ENCODE measurements at regions not wholly inside any gene's neighbourhood (a gene's known extent, or its start where the extent isn't known, plus 50 kb on each side); places are given as distances from the start of the nearest gene placed in this dataset.

GRCh38 chr2:120867290-120868241, 131.9 kb downstream of the GLI2 start:
- no peak for DNase-seq

- no peak for DNase-seq
Observed at GRCh38 chr2:120868366-120868765, 132.7 kb downstream of the GLI2 start.

DNA sequence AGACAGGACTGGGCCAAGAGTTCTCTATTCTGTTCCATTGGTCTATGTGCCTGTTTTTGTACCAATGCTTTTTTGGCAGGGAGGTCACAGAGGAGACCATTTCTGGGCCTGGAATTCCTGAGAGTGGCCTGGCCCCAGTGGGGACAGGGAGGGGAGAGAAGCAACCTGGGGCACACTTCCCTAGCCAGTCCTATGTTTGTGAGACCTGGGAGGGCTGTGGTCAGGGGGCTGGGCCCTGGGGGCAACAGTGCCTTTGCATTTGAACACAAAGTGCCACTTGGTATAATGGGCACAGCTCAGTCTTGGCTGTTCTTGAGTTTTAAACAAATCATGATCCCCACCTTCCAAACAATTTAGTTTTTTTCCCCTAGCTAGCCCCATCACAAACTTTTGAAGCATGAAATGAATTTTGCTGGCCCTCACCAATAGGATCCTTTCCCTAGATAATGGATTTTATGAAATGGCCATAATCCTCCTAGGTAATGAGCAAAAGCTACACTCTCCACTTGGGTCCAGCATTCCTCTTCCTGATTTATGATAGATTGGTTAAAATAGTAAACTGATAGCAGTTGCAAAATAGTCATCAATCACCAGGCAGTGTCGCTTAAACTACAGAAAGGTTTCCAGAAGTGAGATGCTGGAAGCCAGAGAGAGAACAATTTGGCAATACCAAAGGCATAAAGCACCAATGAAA, 133.5 kb downstream of the GLI2 start:
- DNase-seq: no peak

GRCh38 chr2:120869730-120870466, 134.2 kb downstream of the GLI2 start:
- no peak for DNase-seq

DNA sequence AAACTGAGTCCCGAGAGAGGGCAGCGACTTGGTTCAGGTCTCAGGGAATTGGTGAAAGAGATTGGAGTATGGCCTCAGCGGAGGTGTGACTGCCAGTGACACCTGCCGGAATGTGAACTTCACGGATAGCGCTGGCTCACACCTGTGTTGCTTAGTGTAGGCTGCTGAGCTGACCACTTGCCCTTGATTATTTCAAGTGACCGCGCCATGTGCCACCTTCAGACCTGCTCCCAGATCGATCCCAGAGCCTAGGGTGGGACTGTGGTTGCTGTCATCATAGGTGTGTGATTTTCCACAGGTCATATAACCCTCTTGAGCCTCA, 134.8 kb downstream of the GLI2 start:
- no peak for DNase-seq

DNA sequence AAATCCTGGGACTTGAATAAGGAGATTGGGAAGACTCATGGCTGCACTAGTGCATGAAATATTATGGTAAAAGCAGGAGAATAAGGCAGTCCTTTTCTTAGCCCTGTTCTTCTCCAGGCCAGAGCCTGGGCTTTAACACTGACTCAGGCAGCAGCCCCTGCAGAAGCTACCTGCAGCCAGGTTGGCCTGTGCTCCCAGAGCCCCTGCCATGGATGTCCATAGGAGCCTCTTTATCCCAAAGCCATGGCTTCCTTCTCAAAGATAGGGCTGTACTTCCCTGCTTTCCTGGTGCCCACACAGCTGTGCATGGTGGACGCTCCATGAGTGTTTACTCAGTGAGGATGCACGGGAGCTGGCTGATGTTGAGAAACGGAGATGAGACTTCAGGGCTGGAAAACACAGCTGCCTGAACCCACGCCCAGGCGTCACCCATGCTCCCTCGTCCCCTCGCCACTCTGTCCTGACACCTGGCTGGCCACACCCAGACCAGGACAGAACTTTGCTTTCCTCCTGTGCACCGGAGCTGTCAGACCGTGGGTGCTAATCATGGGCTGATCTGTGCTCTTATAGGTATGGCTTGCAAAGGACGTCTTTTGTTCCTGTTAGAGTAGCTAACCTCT, 135.5 kb downstream of the GLI2 start:
- DNase-seq: no peak

DNA sequence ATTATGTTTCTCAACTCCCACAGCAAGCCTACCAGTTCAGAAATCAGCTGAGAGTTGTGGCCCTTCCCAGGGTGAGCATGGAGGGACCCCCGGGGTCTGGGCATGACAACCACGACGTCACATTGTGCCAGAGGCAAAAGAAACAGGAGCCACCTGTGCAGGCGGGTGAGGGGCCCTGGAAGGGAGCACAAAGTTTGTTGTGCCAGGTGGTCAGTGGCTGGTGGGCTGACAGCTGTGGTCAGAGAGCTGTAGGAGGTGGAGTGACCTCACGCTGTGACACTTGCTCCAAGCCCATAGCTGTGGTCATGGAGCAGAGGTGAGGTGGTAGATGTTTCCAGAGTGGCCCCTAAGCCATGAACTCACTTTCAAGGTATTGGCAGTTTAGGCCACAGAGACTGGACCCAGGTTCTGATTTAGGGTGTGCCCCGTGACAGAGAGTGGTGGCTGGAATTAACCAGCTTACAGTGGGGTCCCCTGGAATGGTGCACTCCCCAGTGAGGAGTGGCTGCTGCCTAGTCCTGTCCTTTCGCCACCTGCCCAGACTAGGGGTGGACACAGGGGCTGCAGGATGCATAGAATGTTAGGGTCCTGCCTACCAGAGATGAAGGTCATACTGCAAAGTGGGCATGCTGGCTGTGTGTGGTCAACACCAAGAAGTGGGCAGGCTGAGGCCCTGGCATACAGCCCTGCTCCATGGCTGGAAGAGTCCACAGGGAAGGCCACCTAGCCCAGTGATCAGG, 136.4 kb downstream of the GLI2 start:
- no peak for DNase-seq

- DNase-seq: no peak
Observed at GRCh38 chr2:120873958-120874887, 138.6 kb downstream of the GLI2 start.

- no peak for DNase-seq
Observed at GRCh38 chr2:120874888-120875275, 139.2 kb downstream of the GLI2 start.

- no peak for DNase-seq
Observed at GRCh38 chr2:120875431-120875830, 139.8 kb downstream of the GLI2 start.

DNA sequence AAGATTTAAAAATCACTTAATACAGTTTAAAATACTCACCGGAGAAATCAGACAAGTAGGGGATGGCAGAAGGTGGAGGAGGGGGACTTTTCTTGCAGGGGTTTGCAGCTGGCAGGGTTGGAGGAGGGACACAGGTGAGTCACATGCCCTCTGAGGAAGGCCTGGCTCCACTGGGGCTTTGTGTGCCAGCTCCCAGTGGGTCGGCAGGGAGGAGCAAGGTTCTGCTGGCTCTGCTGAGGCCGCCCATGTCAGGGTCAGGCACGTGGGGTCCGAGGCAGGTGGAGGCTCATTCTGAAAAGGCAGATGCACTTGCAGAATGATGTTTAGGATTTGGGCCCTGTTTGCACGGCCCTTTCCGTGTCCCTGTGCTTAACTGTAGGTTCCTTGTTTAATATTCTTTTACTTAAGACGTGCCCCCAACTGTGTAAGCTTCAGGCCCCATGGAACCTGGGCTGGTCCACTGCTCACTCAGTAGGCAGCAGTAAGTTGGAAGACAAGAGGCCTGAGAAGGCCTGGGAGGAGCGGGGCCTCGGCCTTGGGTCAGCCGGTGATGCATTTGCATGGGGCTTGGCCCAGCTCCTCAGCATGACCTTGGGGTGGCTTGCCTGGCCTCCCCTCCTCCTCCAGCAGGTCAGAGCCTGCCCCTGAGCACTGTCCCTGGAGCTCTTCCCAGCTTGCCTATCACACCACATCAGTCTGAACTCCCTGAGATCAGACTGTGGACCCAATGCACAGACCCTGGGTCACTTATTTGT, 141.0 kb downstream of the GLI2 start:
- no peak for DNase-seq

- no peak for DNase-seq
Observed at GRCh38 chr2:120877409-120877808, 141.7 kb downstream of the GLI2 start.

DNA sequence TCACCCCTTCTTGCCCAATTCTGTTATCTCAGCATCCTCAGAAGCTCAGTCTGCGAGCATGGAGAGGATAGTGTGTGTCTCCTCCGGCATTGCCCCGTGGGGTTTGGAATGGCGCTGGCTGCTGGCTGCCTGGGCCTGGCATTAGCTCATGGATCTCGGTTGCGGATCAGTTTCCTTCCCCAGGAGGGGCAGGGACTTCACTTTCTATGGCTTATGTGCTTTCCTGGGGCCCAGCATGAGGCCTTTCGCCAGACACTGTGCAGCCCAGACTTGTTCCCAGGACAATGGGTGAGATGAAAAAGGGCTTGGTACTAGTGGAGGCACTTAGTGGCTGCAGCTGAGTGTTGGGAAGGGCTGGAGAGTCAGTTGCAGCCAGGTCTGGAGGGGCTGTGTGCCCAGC, 143.3 kb downstream of the GLI2 start:
- DNase-seq: no peak

DNA sequence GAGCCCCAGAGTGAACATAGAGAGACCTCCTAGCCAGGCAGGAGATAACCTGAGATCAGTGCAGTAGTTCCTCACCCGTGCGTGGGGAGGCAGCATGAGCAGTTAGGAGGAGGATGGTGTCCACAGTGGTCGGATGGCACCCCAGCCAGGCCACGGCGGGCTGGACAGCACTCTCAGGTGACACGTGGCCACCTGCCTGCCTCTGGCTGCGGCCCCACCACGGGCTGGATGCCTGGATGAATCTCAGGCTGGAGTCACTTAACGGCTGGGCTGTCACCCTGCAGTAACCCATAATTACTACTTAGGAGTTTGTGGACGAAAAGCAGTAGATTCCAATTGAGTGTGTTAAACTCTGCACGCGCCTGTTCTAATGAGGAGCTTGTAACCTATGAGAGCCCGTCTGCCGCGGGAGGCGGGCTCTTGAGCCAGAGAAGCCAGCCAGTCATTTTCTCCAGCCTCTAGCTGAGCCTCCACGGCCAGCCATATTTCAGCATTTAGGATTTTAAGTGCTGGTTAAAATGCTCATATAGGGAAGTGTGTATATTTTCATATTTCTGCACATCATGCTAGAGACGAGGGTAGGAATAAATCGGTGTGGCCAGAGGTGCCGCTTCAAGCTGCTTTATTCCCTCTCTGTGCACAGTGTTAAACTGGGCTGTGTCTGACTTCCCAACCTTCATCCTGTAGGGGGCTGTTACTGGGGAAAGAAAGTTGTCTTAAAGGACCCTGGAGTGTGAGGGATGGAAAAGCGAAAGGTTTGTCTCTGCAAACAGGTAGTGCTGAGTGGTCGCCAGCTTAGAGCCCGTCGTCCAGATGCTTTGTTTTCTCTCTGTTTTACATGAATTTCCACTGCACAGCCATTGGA, 144.0 kb downstream of the GLI2 start:
- DNase-seq: no peak

DNA sequence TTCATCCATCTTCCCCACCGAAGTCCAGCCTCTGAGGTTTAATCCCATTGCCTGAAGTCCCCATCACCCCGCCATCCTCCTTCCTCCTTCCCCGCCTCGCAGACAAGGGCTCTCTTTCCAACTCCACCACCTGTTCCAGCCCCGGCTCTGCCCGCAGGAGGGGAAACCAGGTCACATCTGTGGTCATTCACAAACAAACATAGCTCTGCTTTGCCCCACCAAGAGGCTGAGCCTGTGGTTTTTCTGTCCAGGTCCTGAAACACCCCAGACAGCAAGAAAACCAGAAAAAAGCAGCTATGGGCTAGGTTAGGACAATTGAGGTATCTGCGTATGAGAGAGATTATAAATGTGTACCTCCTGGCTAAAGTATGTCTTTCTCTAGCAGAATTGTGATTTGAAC, 144.7 kb downstream of the GLI2 start:
- DNase-seq: no peak

- no peak for DNase-seq
Observed at GRCh38 chr2:120881981-120882788, 146.5 kb downstream of the GLI2 start.

- no peak for DNase-seq
Observed at GRCh38 chr2:120883607-120884440, 148.2 kb downstream of the GLI2 start.

Measured in hematopoietic multipotent progenitor cell treated with erythropoietin and hydrocortisone succinate and interleukin-3 and kit ligand, for 8 days (in vitro differentiated cells).